ENCODE measurements at regions not wholly inside any gene's neighbourhood (a gene's known extent, or its start where the extent isn't known, plus 50 kb on each side); places are given as distances from the start of the nearest gene placed in this dataset.

GRCh38 chr11:79834015-79834414 is 393.2 kb upstream of the TENM4 start:
- H3K4me3 ChIP-seq (replicated peaks; ENCODE audit: low read depth, low read length): no peak overlapping the region
- no peak for TF ChIP-seq CTCF (IDR thresholded peaks at IDR 0.05; ENCODE audit: low read length, missing control alignments)
- DNase-seq (ENCODE audit: low read depth): no peak

GRCh38 chr11:79830446-79830845 is 389.6 kb upstream of the TENM4 start:
- DNase-seq (ENCODE audit: low read depth): no peak
- TF ChIP-seq CTCF (IDR thresholded peaks at IDR 0.05; ENCODE audit: low read length, missing control alignments): no peak
- no peak overlapping the region for H3K4me3 ChIP-seq (replicated peaks; ENCODE audit: low read depth, low read length)

- TF ChIP-seq CTCF (IDR thresholded peaks at IDR 0.05; ENCODE audit: low read length, missing control alignments): no peak
- H3K4me3 ChIP-seq (replicated peaks; ENCODE audit: low read depth, low read length): no peak overlapping the region
- no peak for DNase-seq (ENCODE audit: low read depth)
These were observed 389.1 kb upstream of the TENM4 start for GRCh38 chr11:79829891-79830290.

GRCh38 chr11:79822766-79823165 is 381.9 kb upstream of the TENM4 start:
- no peak overlapping the region for H3K4me3 ChIP-seq (replicated peaks; ENCODE audit: low read depth, low read length)
- no peak for DNase-seq (ENCODE audit: low read depth)
- TF ChIP-seq CTCF (IDR thresholded peaks at IDR 0.05; ENCODE audit: low read length, missing control alignments): no peak

- no peak for DNase-seq (ENCODE audit: low read depth)
- no peak for TF ChIP-seq CTCF (IDR thresholded peaks at IDR 0.05; ENCODE audit: low read length, missing control alignments)
- H3K4me3 ChIP-seq (replicated peaks; ENCODE audit: low read depth, low read length): no peak overlapping the region
These were observed 372.7 kb upstream of the TENM4 start for GRCh38 chr11:79813551-79813950.

- DNase-seq (ENCODE audit: low read depth): no peak
- TF ChIP-seq CTCF (IDR thresholded peaks at IDR 0.05; ENCODE audit: low read length, missing control alignments): no peak
- no peak overlapping the region for H3K4me3 ChIP-seq (replicated peaks; ENCODE audit: low read depth, low read length)
These were observed 368.7 kb upstream of the TENM4 start for GRCh38 chr11:79809487-79809886.

- DNase-seq (ENCODE audit: low read depth): no peak
- TF ChIP-seq CTCF (IDR thresholded peaks at IDR 0.05; ENCODE audit: low read length, missing control alignments): no peak
- H3K4me3 ChIP-seq (replicated peaks; ENCODE audit: low read depth, low read length): no peak overlapping the region
These were observed 366.7 kb upstream of the TENM4 start for GRCh38 chr11:79807506-79807905.
